Liver (tissue), 8 donors: ENCODE measurements at regions not wholly inside any gene's neighbourhood (a gene's known extent, or its start where the extent isn't known, plus 50 kb on each side); places are given as distances from the start of the nearest gene placed in this dataset.

Experiments used
- DNase-seq: peaks from one replicate; pipeline ENCODE4 v3.0.0-alpha.2; 2017; ENCODE audit warnings: low spot score
- H3K27ac ChIP-seq, 2 donors: one replicate each; pipeline ENCODE4 v1.7.0; 2013; ENCODE audit warnings: inconsistent platforms in 2 of 2, low read length in 2 of 2, control low read depth in 1 of 2, low read depth in 1 of 2, mild to moderate bottlenecking in 1 of 2
- H3K27me3 ChIP-seq, 4 donors: one replicate each; pipeline versions ENCODE4 v1.6.1 to v1.7.0; 2013; ENCODE audit warnings: low read length in 3 of 4, inconsistent platforms in 1 of 4, mild to moderate bottlenecking in 1 of 4, moderate library complexity in 1 of 4; ENCODE audit not compliant: control insufficient read depth in 4 of 4, insufficient read depth in 4 of 4
- H3K36me3 ChIP-seq, 4 donors: one replicate each; pipeline versions ENCODE4 v1.6.1 to v1.7.0; 2013; ENCODE audit warnings: low read length in 3 of 4, mild to moderate bottlenecking in 3 of 4, low read depth in 1 of 4, moderate library complexity in 1 of 4; ENCODE audit not compliant: control insufficient read depth in 4 of 4, insufficient read depth in 3 of 4
- H3K4me1 ChIP-seq, 4 donors: one replicate each; pipeline versions ENCODE4 v1.6.1 to v1.7.0; 2013; ENCODE audit warnings: low read length in 3 of 4, mild to moderate bottlenecking in 3 of 4, moderate library complexity in 1 of 4; ENCODE audit not compliant: control insufficient read depth in 4 of 4, insufficient read depth in 4 of 4
- H3K4me3 ChIP-seq, 3 donors: one replicate each; pipeline versions ENCODE4 v1.6.1 to v1.7.0; 2013; ENCODE audit warnings: low read length in 3 of 3, control low read depth in 1 of 3, low read depth in 1 of 3, mild to moderate bottlenecking in 1 of 3
- H3K9ac ChIP-seq, 2 donors: one replicate each; pipeline ENCODE4 v1.7.0; 2013; ENCODE audit warnings: low read length in 2 of 2, mild to moderate bottlenecking in 2 of 2, moderate library complexity in 2 of 2, control low read depth in 1 of 2, low read depth in 1 of 2
- H3K9me3 ChIP-seq, 4 donors: one replicate each; pipeline versions ENCODE4 v1.6.1 to v1.7.0; 2013; ENCODE audit warnings: low read length in 3 of 4; ENCODE audit not compliant: control insufficient read depth in 4 of 4
- FOXA1 ChIP-seq: IDR thresholded peaks from 2 replicates; pipeline ENCODE4 v1.6.1; 2016; ENCODE audit warnings: antibody characterized with exemption
- GABPA ChIP-seq, 2 donors: IDR thresholded peaks in 1 of 2; conservative IDR thresholded peaks in 1 of 2; 2 replicates each; pipeline ENCODE4 v1.6.1; 2016; ENCODE audit warnings: antibody characterized with exemption in 2 of 2, mild to moderate bottlenecking in 1 of 2, moderate library complexity in 1 of 2
- HNF4A ChIP-seq, 2 donors: conservative IDR thresholded peaks; 2 replicates each; pipeline ENCODE4 v1.6.1; 2016; ENCODE audit warnings: antibody characterized with exemption in 2 of 2, mild to moderate bottlenecking in 2 of 2
- JUND ChIP-seq, 2 donors: IDR thresholded peaks; 2 replicates each; pipeline ENCODE4 v1.6.1; 2016; ENCODE audit warnings: antibody characterized with exemption in 2 of 2
- NR2F2 ChIP-seq: IDR thresholded peaks from 2 replicates; pipeline ENCODE4 v1.6.1; 2016; ENCODE audit warnings: antibody characterized with exemption
- RAD21 ChIP-seq, 2 donors: IDR thresholded peaks; 2 replicates each; pipeline ENCODE4 v1.6.1; 2016; ENCODE audit warnings: antibody characterized with exemption in 2 of 2, mild to moderate bottlenecking in 2 of 2
- RXRA ChIP-seq, 2 donors: IDR thresholded peaks; 2 replicates each; pipeline ENCODE4 v1.6.1; 2017 to 2018; ENCODE audit warnings: antibody characterized with exemption in 2 of 2, mild to moderate bottlenecking in 1 of 2
- SP1 ChIP-seq: IDR thresholded peaks from 2 replicates; pipeline ENCODE4 v1.6.1; 2018; ENCODE audit warnings: antibody characterized with exemption, mild to moderate bottlenecking
- TAF1 ChIP-seq: conservative IDR thresholded peaks from 2 replicates; pipeline ENCODE4 v1.6.1; 2016; ENCODE audit warnings: antibody characterized with exemption, mild to moderate bottlenecking
- YY1 ChIP-seq: IDR thresholded peaks from 2 replicates; pipeline ENCODE4 v1.6.1; 2016; ENCODE audit warnings: antibody characterized with exemption, mild to moderate bottlenecking
- WGBS: extraction: QIAGEN DNeasy Blood & Tissue Kit; methylation state at CpG from one replicate; pipeline ENCODE4 v1.1.7; 2013; 5-methylcytosine and 5-hydroxymethylcytosine counted together
- TF ChIP-seq, protein P1 (sequence below): IDR thresholded peaks from 2 replicates; pipeline ENCODE4 v1.6.1; 2016; ENCODE audit warnings: antibody characterized with exemption, mild to moderate bottlenecking
- TF ChIP-seq, protein P2 (sequence below): fragments of 150-350 bp; IDR thresholded peaks from 2 replicates; pipeline ENCODE4 v1.5.1; 2017; ENCODE audit warnings: improper control_type of control experiment, low read depth, low read length; ENCODE audit not compliant: missing input control
- TF ChIP-seq, protein P3 (sequence below): IDR thresholded peaks from 2 replicates; pipeline ENCODE4 v1.6.1; 2016; ENCODE audit warnings: antibody characterized with exemption
- TF ChIP-seq, protein P4 (sequence below): IDR thresholded peaks from 2 replicates; pipeline ENCODE4 v1.6.1; 2016; ENCODE audit warnings: antibody characterized with exemption
- donor health status: healthy.
- donor health status: healthy.
- donor health status: healthy.
- donor health status: healthy.
- donor health status: healthy.

DNA sequence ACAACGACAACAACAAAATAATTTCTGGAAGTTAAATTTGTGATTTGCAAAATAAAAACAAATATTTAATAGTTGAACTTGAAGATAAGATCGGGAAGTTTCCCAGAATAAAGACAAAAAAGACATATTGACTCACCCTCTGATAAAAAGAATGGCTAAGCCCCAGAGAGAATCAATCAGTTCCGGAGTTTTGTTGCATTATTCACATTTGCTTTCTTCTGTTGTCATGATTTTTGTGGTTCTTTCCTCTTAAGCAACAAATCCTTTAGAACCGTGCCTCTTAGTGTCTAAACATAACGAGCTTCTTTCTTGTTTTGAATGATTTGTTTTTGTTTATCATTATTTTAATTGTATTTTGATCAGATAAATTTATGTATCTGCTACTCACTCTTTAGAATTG, 134.9 kb upstream of the ADRA1D start:
- no peak for DNase-seq
- no peaks in the 10 kb centered on the region for H3K4me1 ChIP-seq
- H3K9me3 ChIP-seq: no peaks in the 10 kb centered on the region
- WGBS: 50% methylated on average over 5 of the region's 5 CpGs
- H3K27ac ChIP-seq: no peak overlapping the region
- H3K36me3 ChIP-seq: no peaks in the 10 kb centered on the region
- no peak overlapping the region for H3K4me3 ChIP-seq
- TF ChIP-seq, protein P1, sequence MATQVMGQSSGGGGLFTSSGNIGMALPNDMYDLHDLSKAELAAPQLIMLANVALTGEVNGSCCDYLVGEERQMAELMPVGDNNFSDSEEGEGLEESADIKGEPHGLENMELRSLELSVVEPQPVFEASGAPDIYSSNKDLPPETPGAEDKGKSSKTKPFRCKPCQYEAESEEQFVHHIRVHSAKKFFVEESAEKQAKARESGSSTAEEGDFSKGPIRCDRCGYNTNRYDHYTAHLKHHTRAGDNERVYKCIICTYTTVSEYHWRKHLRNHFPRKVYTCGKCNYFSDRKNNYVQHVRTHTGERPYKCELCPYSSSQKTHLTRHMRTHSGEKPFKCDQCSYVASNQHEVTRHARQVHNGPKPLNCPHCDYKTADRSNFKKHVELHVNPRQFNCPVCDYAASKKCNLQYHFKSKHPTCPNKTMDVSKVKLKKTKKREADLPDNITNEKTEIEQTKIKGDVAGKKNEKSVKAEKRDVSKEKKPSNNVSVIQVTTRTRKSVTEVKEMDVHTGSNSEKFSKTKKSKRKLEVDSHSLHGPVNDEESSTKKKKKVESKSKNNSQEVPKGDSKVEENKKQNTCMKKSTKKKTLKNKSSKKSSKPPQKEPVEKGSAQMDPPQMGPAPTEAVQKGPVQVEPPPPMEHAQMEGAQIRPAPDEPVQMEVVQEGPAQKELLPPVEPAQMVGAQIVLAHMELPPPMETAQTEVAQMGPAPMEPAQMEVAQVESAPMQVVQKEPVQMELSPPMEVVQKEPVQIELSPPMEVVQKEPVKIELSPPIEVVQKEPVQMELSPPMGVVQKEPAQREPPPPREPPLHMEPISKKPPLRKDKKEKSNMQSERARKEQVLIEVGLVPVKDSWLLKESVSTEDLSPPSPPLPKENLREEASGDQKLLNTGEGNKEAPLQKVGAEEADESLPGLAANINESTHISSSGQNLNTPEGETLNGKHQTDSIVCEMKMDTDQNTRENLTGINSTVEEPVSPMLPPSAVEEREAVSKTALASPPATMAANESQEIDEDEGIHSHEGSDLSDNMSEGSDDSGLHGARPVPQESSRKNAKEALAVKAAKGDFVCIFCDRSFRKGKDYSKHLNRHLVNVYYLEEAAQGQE: no peak
- TF ChIP-seq, protein P2, sequence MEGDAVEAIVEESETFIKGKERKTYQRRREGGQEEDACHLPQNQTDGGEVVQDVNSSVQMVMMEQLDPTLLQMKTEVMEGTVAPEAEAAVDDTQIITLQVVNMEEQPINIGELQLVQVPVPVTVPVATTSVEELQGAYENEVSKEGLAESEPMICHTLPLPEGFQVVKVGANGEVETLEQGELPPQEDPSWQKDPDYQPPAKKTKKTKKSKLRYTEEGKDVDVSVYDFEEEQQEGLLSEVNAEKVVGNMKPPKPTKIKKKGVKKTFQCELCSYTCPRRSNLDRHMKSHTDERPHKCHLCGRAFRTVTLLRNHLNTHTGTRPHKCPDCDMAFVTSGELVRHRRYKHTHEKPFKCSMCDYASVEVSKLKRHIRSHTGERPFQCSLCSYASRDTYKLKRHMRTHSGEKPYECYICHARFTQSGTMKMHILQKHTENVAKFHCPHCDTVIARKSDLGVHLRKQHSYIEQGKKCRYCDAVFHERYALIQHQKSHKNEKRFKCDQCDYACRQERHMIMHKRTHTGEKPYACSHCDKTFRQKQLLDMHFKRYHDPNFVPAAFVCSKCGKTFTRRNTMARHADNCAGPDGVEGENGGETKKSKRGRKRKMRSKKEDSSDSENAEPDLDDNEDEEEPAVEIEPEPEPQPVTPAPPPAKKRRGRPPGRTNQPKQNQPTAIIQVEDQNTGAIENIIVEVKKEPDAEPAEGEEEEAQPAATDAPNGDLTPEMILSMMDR: no peak
- TF ChIP-seq RXRA (IDR thresholded peaks at IDR 0.05) (no peak), SP1 (no peak), RAD21 (IDR thresholded peaks at IDR 0.05) (no peak), YY1 (no peak), TAF1 (no peak), HNF4A (conservative IDR thresholded peaks at IDR 0.05) (no peak), NR2F2 (no peak), GABPA (IDR thresholded peaks at IDR 0.05 in 1 of 2, conservative IDR thresholded peaks at IDR 0.05 in 1 of 2) (no peak)
- TF ChIP-seq, protein P3, sequence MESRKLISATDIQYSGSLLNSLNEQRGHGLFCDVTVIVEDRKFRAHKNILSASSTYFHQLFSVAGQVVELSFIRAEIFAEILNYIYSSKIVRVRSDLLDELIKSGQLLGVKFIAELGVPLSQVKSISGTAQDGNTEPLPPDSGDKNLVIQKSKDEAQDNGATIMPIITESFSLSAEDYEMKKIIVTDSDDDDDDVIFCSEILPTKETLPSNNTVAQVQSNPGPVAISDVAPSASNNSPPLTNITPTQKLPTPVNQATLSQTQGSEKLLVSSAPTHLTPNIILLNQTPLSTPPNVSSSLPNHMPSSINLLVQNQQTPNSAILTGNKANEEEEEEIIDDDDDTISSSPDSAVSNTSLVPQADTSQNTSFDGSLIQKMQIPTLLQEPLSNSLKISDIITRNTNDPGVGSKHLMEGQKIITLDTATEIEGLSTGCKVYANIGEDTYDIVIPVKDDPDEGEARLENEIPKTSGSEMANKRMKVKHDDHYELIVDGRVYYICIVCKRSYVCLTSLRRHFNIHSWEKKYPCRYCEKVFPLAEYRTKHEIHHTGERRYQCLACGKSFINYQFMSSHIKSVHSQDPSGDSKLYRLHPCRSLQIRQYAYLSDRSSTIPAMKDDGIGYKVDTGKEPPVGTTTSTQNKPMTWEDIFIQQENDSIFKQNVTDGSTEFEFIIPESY: no peak
- TF ChIP-seq, protein P4, sequence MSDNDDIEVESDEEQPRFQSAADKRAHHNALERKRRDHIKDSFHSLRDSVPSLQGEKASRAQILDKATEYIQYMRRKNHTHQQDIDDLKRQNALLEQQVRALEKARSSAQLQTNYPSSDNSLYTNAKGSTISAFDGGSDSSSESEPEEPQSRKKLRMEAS: no peak
- H3K9ac ChIP-seq: no peak overlapping the region
- H3K27me3 ChIP-seq: peaks cover 0 to 2% (median 0%) of the 10 kb centered on the region in 4 donors

DNA sequence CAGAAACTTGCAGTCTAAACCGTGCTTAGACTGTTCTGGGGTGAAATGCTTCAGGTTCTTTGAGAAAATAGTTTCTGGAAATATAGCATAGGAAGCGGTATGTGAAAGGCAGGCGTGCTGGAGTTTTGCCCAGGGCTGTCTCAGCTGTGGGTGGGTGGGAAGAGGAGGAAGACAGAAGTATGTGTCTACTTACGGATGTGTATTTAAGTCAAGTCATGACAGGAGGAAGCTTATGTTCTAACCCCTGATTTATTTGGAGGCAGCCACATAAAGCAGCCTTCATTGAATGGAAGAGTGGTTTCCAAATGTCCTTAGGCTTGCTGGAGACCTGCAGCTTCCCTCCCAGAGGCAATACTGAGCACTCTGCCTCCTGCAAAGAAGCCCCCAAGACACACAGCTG, 126.8 kb upstream of the ADRA1D start:
- Histone ChIP-seq H3K4me1 (no peaks in the 10 kb centered on the region), H3K4me3 (no peak overlapping the region), H3K27ac (no peak overlapping the region), H3K9me3 (peaks cover 0 to 4% (median 0%) of the 10 kb centered on the region in 4 donors), H3K9ac (no peak overlapping the region), H3K27me3 (peaks cover 0 to 2% (median 0%) of the 10 kb centered on the region in 4 donors), H3K36me3 (no peaks in the 10 kb centered on the region)
- TF ChIP-seq, protein P3: no peak
- TF ChIP-seq FOXA1 (no peak), JUND (IDR thresholded peaks at IDR 0.05) (no peak)
- WGBS: 62% methylated on average over 4 of the region's 4 CpGs
- no peak for DNase-seq
